ENCODE measurements at regions not wholly inside any gene's neighbourhood (a gene's known extent, or its start where the extent isn't known, plus 50 kb on each side); places are given as distances from the start of the nearest gene placed in this dataset.

- TF ChIP-seq CTCF (IDR thresholded peaks at IDR 0.05; ENCODE audit: low read length) (no peak), EZH2 (IDR thresholded peaks at IDR 0.05; ENCODE audit: borderline replicate concordance, low read length) (no peak)
These were observed 158.4 kb downstream of the NDUFA12 start for GRCh38 chr12:94845110-94845509.
